GM12875 (cell line): ENCODE measurements at regions not wholly inside any gene's neighbourhood (a gene's known extent, or its start where the extent isn't known, plus 50 kb on each side); places are given as distances from the start of the nearest gene placed in this dataset.

ENCODE experiments used
- H3K4me3 ChIP-seq: one replicate; pipeline ENCODE4 v1.5.1; 2011; ENCODE audit warnings: low read depth, low read length, control low read depth
- CTCF ChIP-seq: IDR thresholded peaks from 2 replicates; pipeline ENCODE4 v1.5.1; 2011; ENCODE audit warnings: low read depth, mild to moderate bottlenecking, control low read depth, inconsistent platforms, low read length, moderate library complexity, borderline replicate concordance; ENCODE audit not compliant: insufficient read depth

GRCh38 chr9:14389657-14390056 is 75.7 kb upstream of the NFIB start:
- TF ChIP-seq CTCF, result no peak
- no peak overlapping the region for H3K4me3 ChIP-seq

GRCh38 chr9:14389146-14389545 is 75.2 kb upstream of the NFIB start:
- no peak for TF ChIP-seq CTCF
- no peak overlapping the region for H3K4me3 ChIP-seq

- TF ChIP-seq CTCF, result no peak
Measured at GRCh38 chr9:14383773-14384172, 69.8 kb upstream of the NFIB start.

GRCh38 chr9:14383294-14383693 is 69.4 kb upstream of the NFIB start:
- TF ChIP-seq CTCF, result no peak
- H3K4me3 ChIP-seq, result no peak overlapping the region

More at GRCh38 chr9:14383773-14384172, 69.8 kb upstream of the NFIB start:
- H3K4me3 ChIP-seq, result no peak overlapping the region

GRCh38 chr9:14380061-14380836 is 66.3 kb upstream of the NFIB start:
- no peak overlapping the region for H3K4me3 ChIP-seq
- no peak for TF ChIP-seq CTCF

- no peak for TF ChIP-seq CTCF
- no peak overlapping the region for H3K4me3 ChIP-seq
Measured at GRCh38 chr9:14379280-14379679, 65.3 kb upstream of the NFIB start.

GRCh38 chr9:14373706-14374105 is 59.8 kb upstream of the NFIB start:
- TF ChIP-seq CTCF, result no peak
- H3K4me3 ChIP-seq, result no peak overlapping the region
